A549 (cell line): ENCODE measurements at regions not wholly inside any gene's neighbourhood (a gene's known extent, or its start where the extent isn't known, plus 50 kb on each side); places are given as distances from the start of the nearest gene placed in this dataset.

Source experiments
- ATAC-seq, 2 experiments: fragments of 200-7000 bp in 1 of 2; fragments of >200 bp in 1 of 2; cut with Nextera tagmentation in 1 of 2; cut with Tn5 transposase in 1 of 2; 3 replicates each; pipeline versions ENCODE4 v1.8.0 to v1.9.1; 2018 to 2020; ENCODE audit warnings: mild to moderate bottlenecking in 1 of 2, moderate library complexity in 1 of 2
- CTCF ChIA-PET: fragments of 300-600 bp; sonication (Branson Sonifier 250); formaldehyde crosslinking; extraction: SDS; loops from one replicate; lab custom pipeline; 2021; ENCODE audit warnings: antibody characterized with exemption, inconsistent platforms; lab: Yijun Ruan, JAX
- POLR2A ChIA-PET: fragments of 350-600 bp; formaldehyde crosslinking; extraction: SDS; loops from one replicate; lab custom pipeline; 2021; ENCODE audit warnings: antibody characterized with exemption, inconsistent platforms; lab: Yijun Ruan, JAX
- DNase-seq, 2 experiments: peaks; one replicate each; pipeline versions ENCODE4 v3.0.0 to v3.0.0-alpha.2; 2011 to 2016; ENCODE audit warnings: low read depth in 1 of 2, low spot score in 1 of 2
- FAIRE-seq: peaks from 2 replicates; lab custom pipeline; 2011; peaks lifted over from hg19 to GRCh38; lab: Jason Lieb, UNC
- H3K27ac ChIP-seq, 2 experiments: fragments of >200 bp; sonication (Bioruptor Twin); formaldehyde crosslinking; 3 replicates each; pipeline ENCODE4 v1.5.1; 2016 to 2017
- H3K4me1 ChIP-seq: fragments of >200 bp; sonication (Bioruptor Twin); formaldehyde crosslinking; 3 replicates; pipeline ENCODE4 v1.6.1; 2016
- H3K4me2 ChIP-seq: fragments of >200 bp; sonication (Bioruptor Twin); formaldehyde crosslinking; 3 replicates; pipeline ENCODE4 v1.6.1; 2016
- H3K4me3 ChIP-seq: fragments of >200 bp; sonication (Bioruptor Twin); formaldehyde crosslinking; 3 replicates; pipeline ENCODE4 v1.5.1; 2016
- H3K9me3 ChIP-seq: fragments of >200 bp; sonication (Bioruptor Twin); formaldehyde crosslinking; 3 replicates; pipeline ENCODE4 v1.6.1; 2016
- BHLHE40 ChIP-seq: IDR thresholded peaks from 2 replicates; pipeline ENCODE4 v1.6.1; 2012; ENCODE audit warnings: low read depth, low read length, inconsistent platforms
- CBX2 ChIP-seq: fragments of 200-600 bp; sonication (generic); IDR thresholded peaks from 2 replicates; pipeline ENCODE4 v1.6.1; 2016; ENCODE audit warnings: low read depth, mild to moderate bottlenecking, borderline replicate concordance
- CBX8 ChIP-seq: fragments of 200-600 bp; sonication (generic); IDR thresholded peaks from 2 replicates; pipeline ENCODE4 v1.6.1; 2016
- CHD4 ChIP-seq: fragments of 200-600 bp; sonication (generic); IDR thresholded peaks from 2 replicates; pipeline ENCODE4 v1.6.1; 2016; ENCODE audit warnings: antibody characterized with exemption, mild to moderate bottlenecking, borderline replicate concordance
- EHF ChIP-seq: fragments of 250-450 bp; sonication (Bioruptor Pico); IDR thresholded peaks from 2 replicates; pipeline ENCODE4 v1.5.0; 2020; ENCODE audit warnings: mild to moderate bottlenecking
- EHMT2 ChIP-seq: fragments of 200-600 bp; sonication (generic); IDR thresholded peaks from 2 replicates; pipeline ENCODE4 v1.6.1; 2016; ENCODE audit warnings: antibody characterized with exemption, low read depth, mild to moderate bottlenecking, moderate library complexity
- EP300 ChIP-seq, 2 experiments: fragments of >200 bp; sonication (Bioruptor Twin); formaldehyde crosslinking; IDR thresholded peaks; 2 replicates in 1 of 2; 3 replicates in 1 of 2; pipeline ENCODE4 v1.6.1; 2016 to 2017
- FOSB ChIP-seq: fragments of 250-450 bp; sonication (Bioruptor Pico); IDR thresholded peaks from 2 replicates; pipeline ENCODE4 v1.5.0; 2020; ENCODE audit warnings: mild to moderate bottlenecking, moderate library complexity
- FOXS1 ChIP-seq: fragments of 250-450 bp; sonication (Bioruptor Pico); IDR thresholded peaks from 2 replicates; pipeline ENCODE4 v1.5.0; 2020; ENCODE audit warnings: mild to moderate bottlenecking, moderate library complexity
- HES2 ChIP-seq: fragments of >200 bp; sonication (Bioruptor Twin); formaldehyde crosslinking; IDR thresholded peaks from 2 replicates; pipeline ENCODE4 v1.6.1; 2016
- HEYL ChIP-seq: fragments of 250-450 bp; sonication (Bioruptor Pico); IDR thresholded peaks from 2 replicates; pipeline ENCODE4 v1.8.0; 2021; ENCODE audit warnings: mild to moderate bottlenecking, moderate library complexity
- HOXB5 ChIP-seq: fragments of 250-450 bp; sonication (Bioruptor Pico); IDR thresholded peaks from 2 replicates; pipeline ENCODE4 v1.5.0; 2020; ENCODE audit warnings: mild to moderate bottlenecking, moderate library complexity
- JUN ChIP-seq, 2 experiments: fragments of >200 bp; sonication (Bioruptor Twin); formaldehyde crosslinking; IDR thresholded peaks; 2 replicates in 1 of 2; 3 replicates in 1 of 2; pipeline ENCODE4 v1.6.1; 2016 to 2017
- JUNB ChIP-seq: fragments of >200 bp; sonication (Bioruptor Twin); formaldehyde crosslinking; IDR thresholded peaks from 2 replicates; pipeline ENCODE4 v1.6.1; 2016
- KDM1A ChIP-seq: fragments of 200-600 bp; sonication (generic); IDR thresholded peaks from 2 replicates; pipeline ENCODE4 v1.6.1; 2016; ENCODE audit warnings: low read depth, mild to moderate bottlenecking
- MAFK ChIP-seq: fragments of 450-650 bp; IDR thresholded peaks from 2 replicates; pipeline ENCODE4 v1.6.1; 2014; ENCODE audit not compliant: partially characterized antibody
- MAZ ChIP-seq: fragments of 150-350 bp; IDR thresholded peaks from 2 replicates; pipeline ENCODE4 v1.6.1; 2014; ENCODE audit warnings: antibody characterized with exemption, low read depth, low read length, borderline replicate concordance
- NFE2L2 ChIP-seq: fragments of 150-350 bp; conservative IDR thresholded peaks from 2 replicates; pipeline ENCODE4 v1.6.1; 2014; ENCODE audit warnings: low read length
- NR3C1 ChIP-seq: fragments of >200 bp; sonication (Bioruptor Twin); formaldehyde crosslinking; IDR thresholded peaks from 3 replicates; pipeline ENCODE4 v1.6.1; 2017
- RARB ChIP-seq: fragments of 250-450 bp; sonication (Bioruptor Pico); IDR thresholded peaks from 2 replicates; pipeline ENCODE4 v1.8.0; 2021; ENCODE audit warnings: mild to moderate bottlenecking, moderate library complexity
- RCOR1 ChIP-seq: fragments of 150-350 bp; IDR thresholded peaks from 2 replicates; pipeline ENCODE4 v1.6.1; 2014; ENCODE audit warnings: antibody characterized with exemption, low read length, low read depth
- SREBF2 ChIP-seq: fragments of 450-650 bp; IDR thresholded peaks from 2 replicates; pipeline ENCODE4 v1.6.1; 2014; ENCODE audit warnings: mild to moderate bottlenecking, moderate library complexity
- ZNF302 ChIP-seq: fragments of 250-450 bp; sonication (Bioruptor Pico); IDR thresholded peaks from 2 replicates; pipeline ENCODE4 v1.9.0; 2021; ENCODE audit warnings: inconsistent platforms, mild to moderate bottlenecking, moderate library complexity
- WGBS: methylation state at CpG from one replicate; pipeline ENCODE4 v1.1.6; 2017; ENCODE audit errors: missing lambda C conversion rate; 5-methylcytosine and 5-hydroxymethylcytosine counted together
- TF ChIP-seq, protein P1 (sequence below): fragments of >200 bp; sonication (Bioruptor Twin); formaldehyde crosslinking; IDR thresholded peaks from 3 replicates; pipeline ENCODE4 v1.6.1; 2016
- TF ChIP-seq, protein P2 (sequence below): IDR thresholded peaks from 2 replicates; pipeline ENCODE4 v1.6.1; 2012

DNA sequence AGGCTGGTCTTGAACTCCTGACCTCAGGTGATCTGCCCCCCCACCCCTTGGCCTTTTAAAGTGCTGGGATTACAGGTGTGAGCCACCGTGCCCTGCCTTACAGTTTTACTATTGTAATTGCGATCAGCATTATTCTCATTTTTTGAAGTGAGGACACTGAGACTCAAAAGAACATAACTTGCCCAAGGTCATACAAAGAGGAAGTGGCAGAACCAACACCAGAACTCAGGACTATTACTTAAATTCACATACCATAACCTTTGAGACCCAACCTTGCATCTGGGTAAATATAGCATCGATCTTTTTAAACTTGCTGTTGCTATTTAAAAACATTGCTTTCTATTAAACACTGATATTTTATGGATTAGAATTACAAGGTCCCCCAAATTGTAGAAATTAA is 54.2 kb downstream of the FOXI1 start:
- FAIRE-seq, result no peak
- no peak for ATAC-seq
- ChIA-PET CTCF (interaction anchor here (1.1 to 1.7 kb wide), 2 partner anchors 9 to 20 kb away, joined by 3 to 4 read pairs; no protein-coding TSS in a partner anchor), POLR2A (no interaction called here)
- Histone ChIP-seq H3K4me3 (no peak overlapping the region), H3K4me2 (no peak overlapping the region), H3K4me1 (peaks cover 8% of the 10 kb centered on the region; the same call in 1 of the 3 replicates), H3K9me3 (no peaks in the 10 kb centered on the region), H3K27ac (peak overlapping the region in 1 of 2 experiments; percentile 33; a peak in 1 of 6 replicates)
- WGBS, result 89% methylated on average over 3 of the region's 3 CpGs
- TF ChIP-seq EHMT2, result no peak
- TF ChIP-seq, protein P1, sequence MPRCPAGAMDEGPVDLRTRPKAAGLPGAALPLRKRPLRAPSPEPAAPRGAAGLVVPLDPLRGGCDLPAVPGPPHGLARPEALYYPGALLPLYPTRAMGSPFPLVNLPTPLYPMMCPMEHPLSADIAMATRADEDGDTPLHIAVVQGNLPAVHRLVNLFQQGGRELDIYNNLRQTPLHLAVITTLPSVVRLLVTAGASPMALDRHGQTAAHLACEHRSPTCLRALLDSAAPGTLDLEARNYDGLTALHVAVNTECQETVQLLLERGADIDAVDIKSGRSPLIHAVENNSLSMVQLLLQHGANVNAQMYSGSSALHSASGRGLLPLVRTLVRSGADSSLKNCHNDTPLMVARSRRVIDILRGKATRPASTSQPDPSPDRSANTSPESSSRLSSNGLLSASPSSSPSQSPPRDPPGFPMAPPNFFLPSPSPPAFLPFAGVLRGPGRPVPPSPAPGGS, result no peak
- no peak for TF ChIP-seq MAZ
- no peak for TF ChIP-seq HOXB5
- TF ChIP-seq, protein P2, sequence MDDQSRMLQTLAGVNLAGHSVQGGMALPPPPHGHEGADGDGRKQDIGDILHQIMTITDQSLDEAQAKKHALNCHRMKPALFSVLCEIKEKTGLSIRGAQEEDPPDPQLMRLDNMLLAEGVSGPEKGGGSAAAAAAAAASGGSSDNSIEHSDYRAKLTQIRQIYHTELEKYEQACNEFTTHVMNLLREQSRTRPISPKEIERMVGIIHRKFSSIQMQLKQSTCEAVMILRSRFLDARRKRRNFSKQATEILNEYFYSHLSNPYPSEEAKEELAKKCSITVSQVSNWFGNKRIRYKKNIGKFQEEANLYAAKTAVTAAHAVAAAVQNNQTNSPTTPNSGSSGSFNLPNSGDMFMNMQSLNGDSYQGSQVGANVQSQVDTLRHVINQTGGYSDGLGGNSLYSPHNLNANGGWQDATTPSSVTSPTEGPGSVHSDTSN, result no peak
- TF ChIP-seq HEYL, result no peak
- TF ChIP-seq CBX8, result no peak
- no peak for TF ChIP-seq FOSB
- TF ChIP-seq RCOR1, result no peak
- TF ChIP-seq NFE2L2, result no peak
- no peak for TF ChIP-seq CBX2
- no peak for TF ChIP-seq CHD4
- no peak for TF ChIP-seq HES2
- no peak for DNase-seq

GRCh38 chr5:170161069-170161468 is 55.4 kb downstream of the FOXI1 start:
- Histone ChIP-seq H3K27ac (no peak overlapping the region), H3K9me3 (no peaks in the 10 kb centered on the region), H3K4me1 (peaks cover 8% of the 10 kb centered on the region; the same call in 1 of the 3 replicates), H3K4me3 (no peak overlapping the region), H3K4me2 (no peak overlapping the region)
- ChIA-PET POLR2A (no interaction called here), CTCF (interaction anchor here (0.6 to 1.2 kb wide), 3 partner anchors 18 to 61 kb away, joined by 3 read pairs; no protein-coding TSS in a partner anchor)
- 81% methylated on average over 6 of the region's 6 CpGs for WGBS
- no peak for ATAC-seq
- FAIRE-seq, result no peak
- DNase-seq, result no peak
- TF ChIP-seq FOXS1 (CRISPR knock-in tag) (no peak), BHLHE40 (no peak), KDM1A (no peak), NR3C1 (no peak), CHD4 (no peak), JUN (IDR thresholded peaks at IDR 0.05) (no peak), RARB (CRISPR knock-in tag) (no peak), FOSB (no peak), MAZ (no peak), JUNB (no peak), HES2 (no peak), EP300 (IDR thresholded peaks at IDR 0.05) (no peak), RCOR1 (no peak), EHF (no peak), MAFK (no peak), ZNF302 (CRISPR knock-in tag) (no peak), SREBF2 (no peak)
